ENCODE measurements at regions not wholly inside any gene's neighbourhood (a gene's known extent, or its start where the extent isn't known, plus 50 kb on each side); places are given as distances from the start of the nearest gene placed in this dataset.

- no peak for TF ChIP-seq EP300 (IDR thresholded peaks at IDR 0.05)
- no peak for TF ChIP-seq POLR2AphosphoS5 (IDR thresholded peaks at IDR 0.05)
- TF ChIP-seq CTCF (IDR thresholded peaks at IDR 0.05) = no peak
- TF ChIP-seq POLR2A (IDR thresholded peaks at IDR 0.05) = no peak
- H3K27me3 ChIP-seq = peaks cover 0 to 20% (median 0%) of the 10 kb centered on the region in 3 donors
- H3K36me3 ChIP-seq = no peaks in the 10 kb centered on the region
- no peak overlapping the region for H3K27ac ChIP-seq
- no peak for DNase-seq
- intact Hi-C loops (cut with DNase I; ENCODE audit: low total_unique reads) = no loop called here
- H3K9me3 ChIP-seq = no peaks in the 10 kb centered on the region
- no peak overlapping the region for H3K4me3 ChIP-seq
- peaks cover 7 to 27% (median 18%) of the 10 kb centered on the region in 4 donors for H3K4me1 ChIP-seq
- 91 to 93% (median 92%) methylated on average over 5 to 7 of the region's 7 CpGs for WGBS, 5 donors
Observed at GRCh38 chr11:8328231-8328794, 64.6 kb upstream of the LMO1 start.

- no peaks in the 10 kb centered on the region for H3K9me3 ChIP-seq
- no peaks in the 10 kb centered on the region for H3K36me3 ChIP-seq
- no peak overlapping the region for H3K4me3 ChIP-seq
- no peak for DNase-seq
- intact Hi-C loops (cut with DNase I; ENCODE audit: low total_unique reads) = no loop called here
- peaks cover 7 to 27% (median 18%) of the 10 kb centered on the region in 4 donors for H3K4me1 ChIP-seq
- WGBS, 5 donors = 29 to 58% (median 41%) methylated on average over 3 of the region's 3 CpGs
- peaks cover 0 to 20% (median 0%) of the 10 kb centered on the region in 3 donors for H3K27me3 ChIP-seq
- no peak overlapping the region for H3K27ac ChIP-seq
- TF ChIP-seq POLR2AphosphoS5 (IDR thresholded peaks at IDR 0.05) = no peak
- TF ChIP-seq EP300 (IDR thresholded peaks at IDR 0.05) = no peak
- no peak for TF ChIP-seq CTCF (IDR thresholded peaks at IDR 0.05)
- TF ChIP-seq POLR2A (IDR thresholded peaks at IDR 0.05) = no peak
Observed at GRCh38 chr11:8327761-8328192, 64.1 kb upstream of the LMO1 start.

- intact Hi-C loops (cut with DNase I; ENCODE audit: low total_unique reads) = no loop called here
- Histone ChIP-seq H3K27ac (no peak overlapping the region), H3K4me3 (no peak overlapping the region)
Observed at GRCh38 chr11:8326337-8326736, 62.7 kb upstream of the LMO1 start.

GRCh38 chr11:8325591-8326304 lies 62.1 kb upstream of the LMO1 start:
- 71 to 81% (median 78%) methylated on average over 7 to 9 of the region's 9 CpGs for WGBS, 5 donors
- no peak for DNase-seq
- peaks cover 0 to 10% (median 0%) of the 10 kb centered on the region in 3 donors for H3K27me3 ChIP-seq
- H3K27ac ChIP-seq = no peak overlapping the region
- no peaks in the 10 kb centered on the region for H3K36me3 ChIP-seq
- H3K4me1 ChIP-seq = peaks cover 7 to 26% (median 18%) of the 10 kb centered on the region in 4 donors
- intact Hi-C loops (cut with DNase I; ENCODE audit: low total_unique reads) = no loop called here
- H3K4me3 ChIP-seq = no peak overlapping the region
- no peaks in the 10 kb centered on the region for H3K9me3 ChIP-seq
- TF ChIP-seq POLR2AphosphoS5 (IDR thresholded peaks at IDR 0.05) = no peak
- no peak for TF ChIP-seq CTCF (IDR thresholded peaks at IDR 0.05)
- TF ChIP-seq POLR2A (IDR thresholded peaks at IDR 0.05) = no peak
- no peak for TF ChIP-seq EP300 (IDR thresholded peaks at IDR 0.05)

More at GRCh38 chr11:8326337-8326736, 62.7 kb upstream of the LMO1 start:
- Histone ChIP-seq H3K27me3 (peaks cover 0 to 15% (median 0%) of the 10 kb centered on the region in 3 donors), H3K9me3 (no peaks in the 10 kb centered on the region), H3K36me3 (no peaks in the 10 kb centered on the region), H3K4me1 (peaks cover 7 to 27% (median 18%) of the 10 kb centered on the region in 4 donors)
- no peak for DNase-seq
- no peak for TF ChIP-seq POLR2A (IDR thresholded peaks at IDR 0.05)
- no peak for TF ChIP-seq CTCF (IDR thresholded peaks at IDR 0.05)
- no peak for TF ChIP-seq POLR2AphosphoS5 (IDR thresholded peaks at IDR 0.05)
- TF ChIP-seq EP300 (IDR thresholded peaks at IDR 0.05) = no peak
- WGBS, 5 donors = 69 to 85% (median 76%) methylated on average over 3 of the region's 3 CpGs
